ENCODE measurements at regions not wholly inside any gene's neighbourhood (a gene's known extent, or its start where the extent isn't known, plus 50 kb on each side); places are given as distances from the start of the nearest gene placed in this dataset.

- Histone ChIP-seq H3K27ac (ENCODE audit: low read length) (no peak overlapping the region), H3K9me3 (ENCODE audit: low read length) (no peaks in the 10 kb centered on the region), H3K9ac (ENCODE audit: low read length) (no peak overlapping the region), H3K4me3 (ENCODE audit: low read length) (no peak overlapping the region), H4K20me1 (ENCODE audit: insufficient read depth) (no peaks in the 10 kb centered on the region), H3F3A (ENCODE audit: insufficient read depth, low read length, poor library complexity, severe bottlenecking) (no peaks in the 10 kb centered on the region), H3K79me2 (replicated peaks; ENCODE audit: insufficient read depth, low read length) (no peaks in the 10 kb centered on the region), H2AFZ (ENCODE audit: low read depth, low read length) (no peak overlapping the region), H3K4me2 (ENCODE audit: low read length) (no peak overlapping the region), H3K36me3 (ENCODE audit: insufficient read depth, low read length) (no peaks in the 10 kb centered on the region), H3K9me2 (ENCODE audit: insufficient read depth, low read length) (no peaks in the 10 kb centered on the region), H3K27me3 (ENCODE audit: insufficient read depth, low read depth, low read length) (no peaks in the 10 kb centered on the region)
- TF ChIP-seq RAD21 (conservative IDR thresholded peaks at IDR 0.05) (no peak), EP300 (conservative IDR thresholded peaks at IDR 0.05; ENCODE audit: poor library complexity, severe bottlenecking) (no peak), REST (IDR thresholded peaks at IDR 0.05; ENCODE audit: borderline replicate concordance) (no peak), EZH2 (IDR thresholded peaks at IDR 0.05; ENCODE audit: borderline replicate concordance, insufficient read depth, low read length, poor library complexity, severe bottlenecking) (no peak), POLR2AphosphoS5 (IDR thresholded peaks at IDR 0.05) (no peak), SMC3 (conservative IDR thresholded peaks at IDR 0.05; ENCODE audit: poor library complexity) (no peak), TAF1 (IDR thresholded peaks at IDR 0.05; ENCODE audit: low read depth) (no peak), CTCF (IDR thresholded peaks at IDR 0.05; ENCODE audit: poor library complexity, severe bottlenecking) (no peak), MXI1 (conservative IDR thresholded peaks at IDR 0.05; ENCODE audit: poor library complexity, severe bottlenecking) (no peak)
Observed at GRCh38 chr12:90257927-90258624, 549.4 kb upstream of the ATP2B1 start.

- Histone ChIP-seq H3K9me3 (ENCODE audit: low read length) (no peaks in the 10 kb centered on the region), H3K4me3 (ENCODE audit: low read length) (no peak overlapping the region), H3K27me3 (ENCODE audit: insufficient read depth, low read depth, low read length) (no peaks in the 10 kb centered on the region), H4K20me1 (ENCODE audit: insufficient read depth) (no peaks in the 10 kb centered on the region), H3K27ac (ENCODE audit: low read length) (no peak overlapping the region), H3K4me2 (ENCODE audit: low read length) (no peak overlapping the region), H3K9ac (ENCODE audit: low read length) (no peak overlapping the region), H3K36me3 (ENCODE audit: insufficient read depth, low read length) (no peaks in the 10 kb centered on the region), H3F3A (ENCODE audit: insufficient read depth, low read length, poor library complexity, severe bottlenecking) (no peaks in the 10 kb centered on the region), H2AFZ (ENCODE audit: low read depth, low read length) (no peak overlapping the region), H3K79me2 (replicated peaks; ENCODE audit: insufficient read depth, low read length) (no peaks in the 10 kb centered on the region), H3K9me2 (ENCODE audit: insufficient read depth, low read length) (no peaks in the 10 kb centered on the region)
- no peak for TF ChIP-seq POLR2AphosphoS5 (IDR thresholded peaks at IDR 0.05)
- no peak for TF ChIP-seq TAF1 (IDR thresholded peaks at IDR 0.05; ENCODE audit: low read depth)
- no peak for TF ChIP-seq SMC3 (conservative IDR thresholded peaks at IDR 0.05; ENCODE audit: poor library complexity)
- TF ChIP-seq RAD21 (conservative IDR thresholded peaks at IDR 0.05) = no peak
- TF ChIP-seq EZH2 (IDR thresholded peaks at IDR 0.05; ENCODE audit: borderline replicate concordance, insufficient read depth, low read length, poor library complexity, severe bottlenecking) = no peak
- no peak for TF ChIP-seq EP300 (conservative IDR thresholded peaks at IDR 0.05; ENCODE audit: poor library complexity, severe bottlenecking)
Observed at GRCh38 chr12:90254796-90255195, 546.2 kb upstream of the ATP2B1 start.

All from neural cell (in vitro differentiated cells).